ENCODE measurements at regions not wholly inside any gene's neighbourhood (a gene's known extent, or its start where the extent isn't known, plus 50 kb on each side); places are given as distances from the start of the nearest gene placed in this dataset.
"Not testable (repeated sequence)": the region's sequence is repeated elsewhere in the genome, so short reads cannot be mapped to it uniquely, and the experiment has no call there.

- intact Hi-C loops (cut with micrococcal nuclease): no loop called here
These were observed 98.1 kb upstream of the TEX13D start for GRCh38 chrX:124234348-124234747.

DNA sequence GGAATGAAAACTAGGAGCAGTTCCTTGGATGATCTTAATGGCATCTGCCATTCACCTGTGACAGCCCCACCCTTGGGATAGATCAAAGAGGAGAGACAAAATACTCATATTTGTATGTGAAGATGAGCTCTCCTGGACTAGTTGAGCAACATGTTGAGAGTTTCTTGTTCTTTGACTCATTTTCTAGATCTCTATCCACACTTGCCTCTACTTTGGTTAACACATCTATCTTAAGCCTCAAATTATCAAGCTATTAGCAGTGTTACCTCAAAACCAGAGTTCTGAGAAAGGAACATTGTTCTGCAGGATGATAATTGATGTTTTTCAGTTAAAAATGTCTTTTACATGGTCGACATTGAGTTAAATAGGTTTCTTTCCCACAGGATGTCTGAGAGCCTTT is 94.2 kb upstream of the TEX13D start:
- intact Hi-C loops (cut with micrococcal nuclease): loop anchor here (2.0 kb wide), 1 partner anchor 105 kb away; no protein-coding TSS in a partner anchor

DNA sequence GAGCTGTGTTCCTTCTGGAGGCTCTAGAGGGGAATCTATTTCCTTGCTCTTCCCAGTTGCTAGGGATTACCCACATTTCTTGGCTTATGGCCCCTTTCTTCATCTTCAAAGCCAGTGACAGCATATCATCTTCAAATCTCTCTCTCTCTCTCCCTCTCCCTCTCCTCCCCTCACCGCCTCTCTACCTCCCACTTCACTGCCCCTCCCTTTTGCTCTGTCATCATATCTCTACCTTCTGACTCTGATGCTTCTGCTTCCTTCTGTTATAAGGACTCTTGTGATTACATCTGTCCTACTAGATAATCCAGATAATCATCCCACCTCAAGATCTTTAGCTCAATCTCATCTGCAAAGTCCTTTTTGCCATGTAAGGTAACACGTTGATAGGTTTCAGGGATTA is 93.1 kb upstream of the TEX13D start:
- intact Hi-C loops (cut with micrococcal nuclease): loop anchor here (1.0 to 2.0 kb wide), 2 partner anchors 21 to 103 kb away; no protein-coding TSS in a partner anchor

DNA sequence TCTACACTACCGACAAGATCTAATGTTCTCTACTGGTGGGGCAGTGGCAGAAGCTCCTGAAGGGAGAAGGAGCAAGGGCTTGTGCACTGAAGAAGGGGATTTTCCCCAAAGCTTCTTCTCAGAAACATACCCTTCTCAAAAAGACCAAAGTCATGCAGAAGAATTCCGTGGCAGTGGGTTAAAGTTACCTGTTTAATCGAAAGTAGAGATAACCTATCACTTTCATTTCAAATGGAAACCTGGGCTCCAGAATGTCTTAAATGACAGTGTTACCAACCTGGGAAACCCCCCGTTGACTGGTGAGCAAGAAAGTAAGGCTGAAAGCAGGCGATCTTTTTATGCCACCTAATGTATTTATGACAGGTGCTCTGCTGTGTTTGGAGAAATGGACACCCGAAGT is 92.5 kb upstream of the TEX13D start:
- intact Hi-C loops (cut with micrococcal nuclease): loop anchor here (1.0 to 2.0 kb wide), 2 partner anchors 22 to 103 kb away; no protein-coding TSS in a partner anchor

DNA sequence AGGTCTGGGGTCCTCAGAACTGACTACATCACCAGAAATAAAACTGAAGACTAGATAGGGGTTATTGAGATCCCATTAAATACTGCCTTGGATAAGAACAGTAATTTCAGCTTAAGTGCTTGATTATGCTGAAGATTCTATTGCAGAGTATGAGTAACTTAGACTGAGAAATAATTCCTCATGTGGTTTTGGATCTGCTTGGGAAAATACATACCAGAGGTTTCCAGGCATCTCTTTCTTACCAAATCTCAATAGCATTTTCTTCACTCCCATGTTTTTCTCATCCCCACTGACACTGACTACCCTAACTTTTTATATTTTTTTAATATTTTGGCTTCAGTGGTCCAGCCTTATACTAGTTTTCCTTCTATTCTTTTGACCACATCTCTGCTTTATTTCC is 92.0 kb upstream of the TEX13D start:
- intact Hi-C loops (cut with micrococcal nuclease): no loop called here

GRCh38 chrX:124242131-124242530 is 90.3 kb upstream of the TEX13D start:
- intact Hi-C loops (cut with micrococcal nuclease): no loop called here

DNA sequence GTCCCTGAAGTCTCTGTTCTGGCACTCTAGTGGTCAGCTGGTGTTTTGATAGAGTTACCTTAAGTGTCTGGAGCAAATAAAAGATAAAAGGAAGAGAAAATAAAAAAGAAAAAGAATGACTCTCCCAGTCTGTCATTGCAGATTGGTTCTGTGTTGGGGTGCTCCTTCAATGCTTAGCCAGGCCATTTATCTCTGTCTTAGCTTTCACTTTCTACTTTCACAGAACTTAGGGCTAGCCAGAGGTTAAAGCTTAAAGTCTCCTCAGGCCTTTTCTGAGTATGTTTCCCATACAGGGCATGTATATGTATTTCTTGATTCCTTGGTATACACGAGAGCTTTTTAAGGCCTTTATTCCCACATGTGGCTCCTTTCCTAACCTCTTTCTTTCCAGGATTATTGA is 83.1 kb upstream of the TEX13D start:
- intact Hi-C loops (cut with micrococcal nuclease): no loop called here

- intact Hi-C loops (cut with micrococcal nuclease): no loop called here
These were observed 81.5 kb upstream of the TEX13D start for GRCh38 chrX:124250835-124251437.

DNA sequence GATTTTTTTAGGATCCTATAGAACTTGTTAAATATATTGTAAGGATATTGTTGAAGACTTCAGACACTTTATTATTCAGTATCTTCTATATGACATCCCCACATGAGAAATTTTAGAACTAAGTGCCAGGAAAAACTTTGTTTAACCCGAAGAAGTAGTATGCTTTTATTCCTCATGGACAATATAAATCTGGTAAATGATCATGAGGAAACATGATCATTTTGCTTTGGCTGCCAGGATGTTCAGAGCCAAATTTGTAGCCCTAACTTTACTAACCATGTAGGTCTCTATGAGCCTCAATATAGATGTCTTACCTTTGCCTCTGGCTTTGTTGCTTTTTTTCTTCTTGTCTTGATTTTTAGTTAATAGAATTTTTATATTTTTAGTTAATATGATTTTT is 77.8 kb upstream of the TEX13D start:
- intact Hi-C loops (cut with micrococcal nuclease): no loop called here

DNA sequence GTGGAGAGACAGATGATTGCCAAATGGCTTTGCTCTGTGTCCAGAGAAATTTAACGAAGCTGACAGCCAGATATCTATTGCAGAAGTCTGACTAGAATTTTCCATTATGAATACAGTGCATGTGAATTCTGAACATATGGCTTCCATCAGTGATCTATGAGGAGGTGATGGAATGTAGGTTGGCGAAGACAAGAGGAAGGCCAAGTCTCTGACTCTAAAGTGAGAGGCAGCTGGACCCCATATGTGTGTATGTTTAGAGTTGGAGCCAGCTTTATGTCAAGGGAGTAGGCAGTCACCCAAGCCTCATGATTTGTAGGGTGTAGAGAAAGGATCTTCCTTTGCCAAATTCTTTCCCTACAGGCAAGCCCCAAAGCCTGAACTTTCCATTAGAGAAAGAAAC is 76.2 kb upstream of the TEX13D start:
- intact Hi-C loops (cut with micrococcal nuclease): no loop called here

GRCh38 chrX:124256629-124257380 is 75.7 kb upstream of the TEX13D start:
- intact Hi-C loops (cut with micrococcal nuclease): no loop called here

DNA sequence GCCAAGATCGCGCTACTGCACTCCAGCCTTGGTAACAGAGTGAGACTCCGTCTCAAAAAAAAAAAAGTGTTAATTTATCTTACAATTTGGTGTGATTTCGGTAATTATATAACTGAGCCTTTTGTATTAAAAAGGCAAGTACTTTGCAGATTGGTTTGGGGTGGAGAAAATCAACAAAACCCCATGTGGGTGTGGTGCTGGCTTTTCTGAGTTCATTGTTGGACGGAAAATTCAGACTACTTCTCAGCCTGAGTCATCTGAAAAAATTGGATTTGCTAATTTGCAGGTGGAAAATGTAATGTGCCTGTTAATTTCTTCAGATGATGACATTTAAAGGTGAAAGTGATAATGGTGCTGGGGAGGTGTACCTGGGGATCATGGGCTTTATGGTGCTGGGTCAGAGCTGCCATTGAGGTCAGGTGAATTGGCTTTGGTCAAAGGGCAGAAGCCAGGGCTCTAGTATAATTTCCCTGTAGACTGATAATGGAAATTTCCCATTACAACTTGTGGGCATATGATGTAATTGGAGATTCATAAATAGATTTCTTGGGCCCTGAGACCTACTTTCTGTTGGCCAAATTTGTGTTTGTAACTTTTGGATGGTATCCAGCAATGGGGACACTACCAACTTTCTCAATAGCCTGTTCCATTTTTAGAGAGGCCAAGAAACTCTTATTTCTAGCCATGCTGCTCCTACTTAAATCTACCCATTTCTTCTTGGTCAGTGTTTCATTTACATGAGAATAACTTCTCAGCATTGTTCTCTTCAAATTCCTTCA is 74.3 kb upstream of the TEX13D start:
- intact Hi-C loops (cut with micrococcal nuclease): no loop called here

GRCh38 chrX:124260845-124261244 is 71.6 kb upstream of the TEX13D start:
- intact Hi-C loops (cut with micrococcal nuclease): no loop called here

DNA sequence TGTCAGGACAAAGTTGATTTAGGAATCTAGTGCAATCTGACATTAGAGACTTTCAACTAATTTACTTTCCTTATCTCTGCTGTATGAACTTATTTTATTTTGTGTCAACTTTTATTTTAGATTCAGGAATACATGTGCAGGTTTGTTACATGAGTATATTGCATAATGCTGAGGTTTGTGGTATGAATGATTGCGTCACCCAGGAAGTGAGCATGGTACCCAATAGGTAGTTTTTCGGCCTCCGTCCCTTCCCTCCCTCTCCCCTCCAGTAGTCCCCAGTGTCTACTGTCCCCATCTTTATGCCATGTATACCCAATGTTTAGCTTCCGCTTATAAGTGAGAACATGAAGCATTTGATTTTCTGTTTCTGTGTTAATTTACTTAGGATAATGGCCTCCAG is 68.7 kb upstream of the TEX13D start:
- intact Hi-C loops (cut with micrococcal nuclease): no loop called here

DNA sequence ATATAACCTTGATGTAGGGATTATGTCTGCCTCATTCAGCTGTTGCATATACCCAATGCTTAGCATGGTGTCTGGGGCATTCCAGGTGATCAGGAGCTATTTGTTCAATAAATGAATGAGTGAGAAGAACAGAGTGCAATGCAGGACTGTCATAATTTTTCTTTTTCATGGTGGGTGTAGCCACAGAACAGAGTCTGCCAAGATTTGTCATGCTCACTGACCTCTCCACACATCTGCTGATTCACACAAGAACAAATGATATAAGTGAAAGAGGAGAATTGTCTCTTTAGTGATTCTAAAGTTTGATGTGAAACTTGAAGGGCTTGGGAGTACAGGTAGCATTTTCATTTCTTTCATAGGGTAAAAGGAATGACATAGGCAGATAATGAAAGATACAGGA is 64.4 kb upstream of the TEX13D start:
- intact Hi-C loops (cut with micrococcal nuclease): no loop called here

DNA sequence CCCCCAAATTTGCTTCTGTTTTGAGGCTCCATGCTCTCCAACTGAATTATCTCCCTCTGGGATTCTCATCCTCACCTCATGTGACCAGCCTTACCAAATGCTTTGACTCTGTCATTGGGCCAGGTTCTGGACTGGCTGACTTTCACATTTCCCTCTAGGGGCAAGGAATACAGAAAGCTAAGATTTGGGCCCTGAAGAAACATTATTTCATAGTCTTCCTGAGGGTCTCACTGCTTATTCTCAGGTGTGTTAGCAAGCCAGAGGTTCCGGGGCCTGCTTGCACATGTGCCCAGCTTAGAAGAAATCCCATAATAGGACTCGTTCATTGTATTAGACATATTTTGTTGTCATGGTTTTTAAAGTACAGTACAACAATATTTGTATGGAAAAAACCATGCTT is 62.6 kb upstream of the TEX13D start:
- intact Hi-C loops (cut with micrococcal nuclease): no loop called here

- intact Hi-C loops (cut with micrococcal nuclease): not testable (repeated sequence)
These were observed 60.9 kb upstream of the TEX13D start for GRCh38 chrX:124271599-124271998.

DNA sequence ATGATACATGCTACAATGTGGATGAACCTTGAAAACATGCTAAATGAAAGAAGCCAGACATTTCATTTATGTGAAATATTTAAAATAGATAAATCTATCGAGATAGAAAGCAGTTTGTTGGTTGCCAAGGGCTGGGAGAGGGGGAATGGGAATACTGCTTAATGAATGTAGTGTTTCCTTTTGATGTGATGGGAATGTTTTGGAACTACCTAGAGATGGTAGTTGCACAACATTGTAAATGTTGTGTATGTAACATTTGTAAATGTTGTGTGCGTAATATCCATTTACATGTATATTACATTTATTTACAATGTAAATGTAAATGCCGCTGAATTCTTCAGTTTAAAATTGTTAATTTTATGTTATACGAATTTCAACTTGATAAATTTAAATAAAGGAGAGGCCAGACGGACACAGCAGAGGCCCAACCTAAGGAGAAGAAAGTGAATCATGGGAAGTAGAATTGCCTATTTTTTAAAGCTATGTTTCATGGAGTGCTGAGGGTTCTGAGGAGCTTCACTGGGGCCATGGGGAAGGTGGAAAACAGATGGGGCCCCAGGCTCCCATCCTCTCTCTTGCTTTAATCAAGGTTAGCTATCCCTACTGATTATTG is 60.0 kb upstream of the TEX13D start:
- intact Hi-C loops (cut with micrococcal nuclease): no loop called here

DNA sequence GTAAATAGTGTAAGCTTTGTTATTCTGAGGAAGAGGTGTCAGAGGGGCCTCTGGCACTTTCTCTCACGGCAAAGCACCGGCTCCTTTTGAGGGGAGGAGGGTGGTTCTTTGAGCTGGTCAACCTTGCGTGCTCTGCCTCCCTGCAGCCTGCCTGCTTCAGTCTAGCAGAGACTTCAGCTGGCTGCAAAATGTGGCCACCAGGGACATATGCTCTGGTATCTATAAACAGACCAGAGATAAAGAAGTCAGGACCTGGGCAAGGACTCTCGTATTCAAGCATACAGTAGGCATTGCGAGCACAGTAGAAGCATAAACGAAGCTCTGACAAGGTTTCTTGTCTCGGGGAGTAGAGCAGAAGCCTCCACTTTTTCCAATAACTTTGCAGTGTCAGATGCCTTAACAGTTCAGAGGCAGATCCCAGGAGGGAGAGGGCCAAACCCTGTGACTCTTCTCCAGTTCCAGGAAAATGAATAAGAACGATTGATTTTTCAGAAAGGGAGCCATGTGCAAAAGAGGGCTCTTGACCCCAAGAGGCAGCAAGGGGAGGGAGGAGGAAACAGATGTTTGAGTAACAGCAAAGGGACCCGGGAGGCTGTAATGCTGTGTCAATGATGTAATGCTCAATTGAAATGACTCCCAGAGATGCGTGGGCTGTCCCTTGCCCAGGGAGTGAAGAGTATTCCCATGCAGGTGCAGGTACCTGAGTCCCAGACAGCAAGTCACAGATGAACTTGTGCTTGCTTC is 57.9 kb upstream of the TEX13D start:
- intact Hi-C loops (cut with micrococcal nuclease): no loop called here

- intact Hi-C loops (cut with micrococcal nuclease): no loop called here
These were observed 57.1 kb upstream of the TEX13D start for GRCh38 chrX:124275182-124275894.

Data from T-helper 2 cell treated with Interferon-gamma antibody and Interleukin-4, amounts not matched to agents 100 ng/mL and 5 ng/mL, for 36 hours (primary cell).